ENCODE measurements at regions not wholly inside any gene's neighbourhood (a gene's known extent, or its start where the extent isn't known, plus 50 kb on each side); places are given as distances from the start of the nearest gene placed in this dataset.

DNA sequence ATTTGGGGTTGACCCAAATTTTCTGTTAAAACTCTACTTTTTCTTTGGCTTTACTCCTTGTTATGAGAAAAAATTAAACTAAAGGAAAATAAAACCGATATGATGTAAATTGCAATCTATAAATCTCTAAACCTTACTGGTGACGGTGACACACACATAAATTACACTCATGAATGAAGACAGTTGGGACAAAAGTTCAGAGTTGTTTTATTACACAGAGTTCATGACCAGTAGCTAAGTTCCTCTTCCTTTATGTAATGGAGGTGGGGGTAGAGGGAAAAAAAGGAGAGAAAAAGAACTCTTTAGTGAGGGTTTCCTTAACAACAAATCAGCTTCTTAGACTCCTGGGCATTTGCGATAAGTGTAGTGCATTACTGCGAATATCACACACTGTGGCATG, 220.7 kb downstream of the KCNJ2 start:
- no peak for FAIRE-seq

DNA sequence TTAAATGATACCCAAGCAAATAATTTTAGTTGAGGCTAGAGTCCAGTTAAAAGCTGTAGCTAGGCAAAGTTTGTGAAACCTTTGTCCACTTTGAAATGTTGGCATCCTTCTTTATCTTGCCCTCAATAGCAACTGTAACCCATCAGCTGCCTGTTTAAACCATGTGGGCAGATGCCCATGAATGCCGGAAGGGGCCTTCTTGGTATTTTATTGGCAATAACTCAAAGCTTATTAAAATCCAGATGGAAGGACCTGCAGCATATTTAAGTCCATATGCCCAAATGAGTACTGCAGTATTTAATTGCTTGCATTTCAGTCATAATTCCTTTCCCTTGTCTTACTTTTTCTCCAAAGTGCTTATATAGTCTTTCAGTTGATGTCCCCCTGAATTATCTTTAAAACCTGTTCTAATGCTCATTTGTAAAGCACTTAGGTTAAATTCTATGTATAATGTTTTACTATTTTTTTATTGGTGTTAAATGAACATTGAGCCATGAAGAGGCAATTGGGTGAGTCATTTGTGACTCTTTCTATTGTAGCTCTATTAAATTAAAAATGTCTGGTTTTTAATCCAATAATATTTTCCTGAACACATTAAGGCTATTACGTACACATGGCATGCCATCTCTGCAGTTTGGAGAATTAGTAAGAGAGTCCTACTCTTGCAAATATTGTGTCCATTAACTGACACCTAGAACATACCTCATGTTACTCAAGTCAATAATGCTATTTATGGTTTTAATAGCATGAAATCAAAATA, 225.3 kb downstream of the KCNJ2 start:
- FAIRE-seq (no peak), DNase-seq (ENCODE audit: low read depth, low spot score) (no peak)
- H3K27ac ChIP-seq (ENCODE audit: control insufficient read depth, insufficient read depth, low read length), result no peak overlapping the region
- no peak overlapping the region for H3K4me2 ChIP-seq (ENCODE audit: control insufficient read depth, extremely low read depth, insufficient read depth, low read depth, low read length)
- dilution Hi-C loops (cut with MboI; ENCODE audit: extremely low pct_ligation_motif_present, low sequenced_read_pairs), result no loop called here
- no peaks in the 10 kb centered on the region for H4K20me1 ChIP-seq (ENCODE audit: control insufficient read depth, extremely low read depth, insufficient read depth, low read length)
- no peak overlapping the region for H3K4me3 ChIP-seq (ENCODE audit: control insufficient read depth in 2 of 3, extremely low read depth in 1 of 3, insufficient read depth in 2 of 3, low read depth in 1 of 3, low read length in 3 of 3)
- no peak overlapping the region for H3K9ac ChIP-seq (ENCODE audit: control insufficient read depth, extremely low read depth, insufficient read depth, low read length)
- H2AFZ ChIP-seq (ENCODE audit: control insufficient read depth, low read length), result no peak overlapping the region
- no peaks in the 10 kb centered on the region for H3K27me3 ChIP-seq (ENCODE audit: control insufficient read depth, extremely low read depth, insufficient read depth, low read length)
- no peak for TF ChIP-seq EZH2 (IDR thresholded peaks at IDR 0.05; ENCODE audit: low read length)
- TF ChIP-seq, protein P1, sequence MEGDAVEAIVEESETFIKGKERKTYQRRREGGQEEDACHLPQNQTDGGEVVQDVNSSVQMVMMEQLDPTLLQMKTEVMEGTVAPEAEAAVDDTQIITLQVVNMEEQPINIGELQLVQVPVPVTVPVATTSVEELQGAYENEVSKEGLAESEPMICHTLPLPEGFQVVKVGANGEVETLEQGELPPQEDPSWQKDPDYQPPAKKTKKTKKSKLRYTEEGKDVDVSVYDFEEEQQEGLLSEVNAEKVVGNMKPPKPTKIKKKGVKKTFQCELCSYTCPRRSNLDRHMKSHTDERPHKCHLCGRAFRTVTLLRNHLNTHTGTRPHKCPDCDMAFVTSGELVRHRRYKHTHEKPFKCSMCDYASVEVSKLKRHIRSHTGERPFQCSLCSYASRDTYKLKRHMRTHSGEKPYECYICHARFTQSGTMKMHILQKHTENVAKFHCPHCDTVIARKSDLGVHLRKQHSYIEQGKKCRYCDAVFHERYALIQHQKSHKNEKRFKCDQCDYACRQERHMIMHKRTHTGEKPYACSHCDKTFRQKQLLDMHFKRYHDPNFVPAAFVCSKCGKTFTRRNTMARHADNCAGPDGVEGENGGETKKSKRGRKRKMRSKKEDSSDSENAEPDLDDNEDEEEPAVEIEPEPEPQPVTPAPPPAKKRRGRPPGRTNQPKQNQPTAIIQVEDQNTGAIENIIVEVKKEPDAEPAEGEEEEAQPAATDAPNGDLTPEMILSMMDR (optimal IDR thresholded peaks at IDR 0.05 in 1 of 3, IDR thresholded peaks at IDR 0.05 in 1 of 3, conservative IDR thresholded peaks at IDR 0.05 in 1 of 3; ENCODE audit: extremely low read depth in 1 of 3, insufficient read depth in 2 of 3, low read length in 3 of 3), result no peak
- no peaks in the 10 kb centered on the region for H3K79me2 ChIP-seq (ENCODE audit: control insufficient read depth, insufficient read depth, low read length)
- no peaks in the 10 kb centered on the region for H3K9me3 ChIP-seq (ENCODE audit: control insufficient read depth, low read depth, low read length)
- no peaks in the 10 kb centered on the region for H3K4me1 ChIP-seq (ENCODE audit: control insufficient read depth, extremely low read depth, insufficient read depth, low read length)
- H3K9me1 ChIP-seq (ENCODE audit: control insufficient read depth, extremely low read depth, insufficient read depth, low read length), result no peaks in the 10 kb centered on the region
- no peaks in the 10 kb centered on the region for H3K36me3 ChIP-seq (ENCODE audit: control insufficient read depth in 2 of 2, extremely low read depth in 1 of 2, insufficient read depth in 2 of 2, low read length in 2 of 2)

More for the DNA sequence above, 220.7 kb downstream of the KCNJ2 start:
- H3K9ac ChIP-seq (ENCODE audit: control insufficient read depth, extremely low read depth, insufficient read depth, low read length), result no peak overlapping the region
- H3K4me1 ChIP-seq (ENCODE audit: control insufficient read depth, extremely low read depth, insufficient read depth, low read length), result no peaks in the 10 kb centered on the region
- TF ChIP-seq, protein P1 (optimal IDR thresholded peaks at IDR 0.05 in 1 of 3, IDR thresholded peaks at IDR 0.05 in 1 of 3, conservative IDR thresholded peaks at IDR 0.05 in 1 of 3; ENCODE audit: extremely low read depth in 1 of 3, insufficient read depth in 2 of 3, low read length in 3 of 3), result no peak
- TF ChIP-seq EZH2 (IDR thresholded peaks at IDR 0.05; ENCODE audit: low read length), result no peak
- no peak for DNase-seq (ENCODE audit: low read depth, low spot score)
- H3K9me1 ChIP-seq (ENCODE audit: control insufficient read depth, extremely low read depth, insufficient read depth, low read length), result no peaks in the 10 kb centered on the region
- no peak overlapping the region for H3K4me3 ChIP-seq (ENCODE audit: control insufficient read depth in 2 of 3, extremely low read depth in 1 of 3, insufficient read depth in 2 of 3, low read depth in 1 of 3, low read length in 3 of 3)
- H2AFZ ChIP-seq (ENCODE audit: control insufficient read depth, low read length), result no peak overlapping the region
- no peaks in the 10 kb centered on the region for H3K36me3 ChIP-seq (ENCODE audit: control insufficient read depth in 2 of 2, extremely low read depth in 1 of 2, insufficient read depth in 2 of 2, low read length in 2 of 2)
- H3K27me3 ChIP-seq (ENCODE audit: control insufficient read depth, extremely low read depth, insufficient read depth, low read length), result no peaks in the 10 kb centered on the region
- dilution Hi-C loops (cut with MboI; ENCODE audit: extremely low pct_ligation_motif_present, low sequenced_read_pairs), result no loop called here
- H3K79me2 ChIP-seq (ENCODE audit: control insufficient read depth, insufficient read depth, low read length), result no peaks in the 10 kb centered on the region
- H3K9me3 ChIP-seq (ENCODE audit: control insufficient read depth, low read depth, low read length), result no peaks in the 10 kb centered on the region
- H3K27ac ChIP-seq (ENCODE audit: control insufficient read depth, insufficient read depth, low read length), result no peak overlapping the region
- no peak overlapping the region for H3K4me2 ChIP-seq (ENCODE audit: control insufficient read depth, extremely low read depth, insufficient read depth, low read depth, low read length)
- no peaks in the 10 kb centered on the region for H4K20me1 ChIP-seq (ENCODE audit: control insufficient read depth, extremely low read depth, insufficient read depth, low read length)

Measured in keratinocyte (primary cell).